HepG2 (cell line): ENCODE measurements at regions not wholly inside any gene's neighbourhood (a gene's known extent, or its start where the extent isn't known, plus 50 kb on each side); places are given as distances from the start of the nearest gene placed in this dataset.

Experiments used
- BHLHE40 ChIP-seq: IDR thresholded peaks from 2 replicates; pipeline ENCODE4 v1.6.1; 2011; ENCODE audit warnings: low read length, improper control_type of control experiment
- EP300 ChIP-seq, 3 experiments: sonication (generic) in 1 of 3; formaldehyde crosslinking in 1 of 3; IDR thresholded peaks; 2 replicates each; pipeline versions ENCODE4 v1.5.1 to v1.6.1; 2011 to 2020; ENCODE audit warnings: low read depth in 2 of 3, low read length in 2 of 3, borderline replicate concordance in 1 of 3, improper control_type of control experiment in 1 of 3, mild to moderate bottlenecking in 1 of 3, missing genetic modification reagents in 1 of 3, moderate library complexity in 1 of 3
- ETV6 ChIP-seq: sonication (generic); formaldehyde crosslinking; conservative IDR thresholded peaks from 2 replicates; pipeline ENCODE4 v1.4.0; 2020; ENCODE audit warnings: missing genetic modification reagents
- POLR2A ChIP-seq, 2 experiments: IDR thresholded peaks; 2 replicates each; pipeline ENCODE4 v1.6.1; 2011; ENCODE audit warnings: low read depth in 2 of 2, low read length in 2 of 2, mild to moderate bottlenecking in 1 of 2, moderate library complexity in 1 of 2; ENCODE audit not compliant: insufficient read depth in 1 of 2
- SETDB1 ChIP-seq: sonication (generic); formaldehyde crosslinking; IDR thresholded peaks from 2 replicates; pipeline ENCODE4 v1.5.1; 2020; ENCODE audit warnings: missing genetic modification reagents, mild to moderate bottlenecking, borderline replicate concordance
- TF ChIP-seq, protein P1 (sequence below): sonication (generic); formaldehyde crosslinking; IDR thresholded peaks from 2 replicates; pipeline ENCODE4 v1.4.0; 2020; ENCODE audit warnings: missing genetic modification reagents
- TF ChIP-seq, protein P2 (sequence below): sonication (generic); formaldehyde crosslinking; IDR thresholded peaks from 2 replicates; pipeline ENCODE4 v1.8.1; 2023; ENCODE audit warnings: mild to moderate bottlenecking, missing genetic modification reagents

DNA sequence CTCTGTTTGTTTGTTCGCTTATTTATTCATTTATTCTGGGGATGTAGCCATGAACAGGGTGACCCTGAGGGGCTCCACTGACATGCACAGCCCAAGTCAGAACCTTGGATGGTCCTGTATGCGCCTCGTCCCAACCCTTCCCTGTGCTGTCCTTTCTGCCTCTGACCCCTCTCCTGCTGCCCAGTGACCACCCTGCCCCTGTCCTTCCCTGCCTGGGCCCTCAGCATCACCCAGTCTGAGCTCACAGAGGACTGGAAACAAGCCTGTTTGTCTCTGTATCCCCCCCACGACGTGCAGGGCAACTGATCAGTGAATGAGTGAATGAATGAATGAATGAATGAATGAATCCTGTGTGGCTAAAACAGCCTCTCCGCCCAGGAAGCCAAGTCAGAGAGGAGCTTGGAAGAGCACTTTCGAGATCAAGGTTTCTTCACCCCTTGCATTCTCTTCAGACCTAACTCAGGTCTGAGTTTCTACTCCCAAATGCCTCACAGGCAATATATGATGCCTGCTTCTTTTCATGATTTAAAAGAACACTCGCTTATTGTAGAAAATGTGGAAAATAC, 157.7 kb downstream of the SMAD6 start:
- no peak for TF ChIP-seq BHLHE40
- TF ChIP-seq, protein P1, sequence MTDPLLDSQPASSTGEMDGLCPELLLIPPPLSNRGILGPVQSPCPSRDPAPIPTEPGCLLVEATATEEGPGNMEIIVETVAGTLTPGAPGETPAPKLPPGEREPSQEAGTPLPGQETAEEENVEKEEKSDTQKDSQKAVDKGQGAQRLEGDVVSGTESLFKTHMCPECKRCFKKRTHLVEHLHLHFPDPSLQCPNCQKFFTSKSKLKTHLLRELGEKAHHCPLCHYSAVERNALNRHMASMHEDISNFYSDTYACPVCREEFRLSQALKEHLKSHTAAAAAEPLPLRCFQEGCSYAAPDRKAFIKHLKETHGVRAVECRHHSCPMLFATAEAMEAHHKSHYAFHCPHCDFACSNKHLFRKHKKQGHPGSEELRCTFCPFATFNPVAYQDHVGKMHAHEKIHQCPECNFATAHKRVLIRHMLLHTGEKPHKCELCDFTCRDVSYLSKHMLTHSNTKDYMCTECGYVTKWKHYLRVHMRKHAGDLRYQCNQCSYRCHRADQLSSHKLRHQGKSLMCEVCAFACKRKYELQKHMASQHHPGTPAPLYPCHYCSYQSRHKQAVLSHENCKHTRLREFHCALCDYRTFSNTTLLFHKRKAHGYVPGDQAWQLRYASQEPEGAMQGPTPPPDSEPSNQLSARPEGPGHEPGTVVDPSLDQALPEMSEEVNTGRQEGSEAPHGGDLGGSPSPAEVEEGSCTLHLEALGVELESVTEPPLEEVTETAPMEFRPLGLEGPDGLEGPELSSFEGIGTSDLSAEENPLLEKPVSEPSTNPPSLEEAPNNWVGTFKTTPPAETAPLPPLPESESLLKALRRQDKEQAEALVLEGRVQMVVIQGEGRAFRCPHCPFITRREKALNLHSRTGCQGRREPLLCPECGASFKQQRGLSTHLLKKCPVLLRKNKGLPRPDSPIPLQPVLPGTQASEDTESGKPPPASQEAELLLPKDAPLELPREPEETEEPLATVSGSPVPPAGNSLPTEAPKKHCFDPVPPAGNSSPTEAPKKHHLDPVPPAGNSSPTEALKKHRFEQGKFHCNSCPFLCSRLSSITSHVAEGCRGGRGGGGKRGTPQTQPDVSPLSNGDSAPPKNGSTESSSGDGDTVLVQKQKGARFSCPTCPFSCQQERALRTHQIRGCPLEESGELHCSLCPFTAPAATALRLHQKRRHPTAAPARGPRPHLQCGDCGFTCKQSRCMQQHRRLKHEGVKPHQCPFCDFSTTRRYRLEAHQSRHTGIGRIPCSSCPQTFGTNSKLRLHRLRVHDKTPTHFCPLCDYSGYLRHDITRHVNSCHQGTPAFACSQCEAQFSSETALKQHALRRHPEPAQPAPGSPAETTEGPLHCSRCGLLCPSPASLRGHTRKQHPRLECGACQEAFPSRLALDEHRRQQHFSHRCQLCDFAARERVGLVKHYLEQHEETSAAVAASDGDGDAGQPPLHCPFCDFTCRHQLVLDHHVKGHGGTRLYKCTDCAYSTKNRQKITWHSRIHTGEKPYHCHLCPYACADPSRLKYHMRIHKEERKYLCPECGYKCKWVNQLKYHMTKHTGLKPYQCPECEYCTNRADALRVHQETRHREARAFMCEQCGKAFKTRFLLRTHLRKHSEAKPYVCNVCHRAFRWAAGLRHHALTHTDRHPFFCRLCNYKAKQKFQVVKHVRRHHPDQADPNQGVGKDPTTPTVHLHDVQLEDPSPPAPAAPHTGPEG (CRISPR knock-in tag), result no peak
- TF ChIP-seq SETDB1, result no peak
- no peak for TF ChIP-seq ETV6 (CRISPR knock-in tag)
- no peak for TF ChIP-seq EP300 (IDR thresholded peaks at IDR 0.05; ENCODE audit: low read depth in 2 of 2, low read length in 2 of 2)
- no peak for TF ChIP-seq EP300 (CRISPR knock-in tag; IDR thresholded peaks at IDR 0.05; ENCODE audit: borderline replicate concordance)
- no peak for TF ChIP-seq POLR2A (IDR thresholded peaks at IDR 0.05; ENCODE audit: insufficient read depth in 1 of 2, low read depth in 2 of 2, low read length in 2 of 2)
- TF ChIP-seq, protein P2, sequence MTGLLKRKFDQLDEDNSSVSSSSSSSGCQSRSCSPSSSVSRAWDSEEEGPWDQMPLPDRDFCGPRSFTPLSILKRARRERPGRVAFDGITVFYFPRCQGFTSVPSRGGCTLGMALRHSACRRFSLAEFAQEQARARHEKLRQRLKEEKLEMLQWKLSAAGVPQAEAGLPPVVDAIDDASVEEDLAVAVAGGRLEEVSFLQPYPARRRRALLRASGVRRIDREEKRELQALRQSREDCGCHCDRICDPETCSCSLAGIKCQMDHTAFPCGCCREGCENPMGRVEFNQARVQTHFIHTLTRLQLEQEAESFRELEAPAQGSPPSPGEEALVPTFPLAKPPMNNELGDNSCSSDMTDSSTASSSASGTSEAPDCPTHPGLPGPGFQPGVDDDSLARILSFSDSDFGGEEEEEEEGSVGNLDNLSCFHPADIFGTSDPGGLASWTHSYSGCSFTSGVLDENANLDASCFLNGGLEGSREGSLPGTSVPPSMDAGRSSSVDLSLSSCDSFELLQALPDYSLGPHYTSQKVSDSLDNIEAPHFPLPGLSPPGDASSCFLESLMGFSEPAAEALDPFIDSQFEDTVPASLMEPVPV (CRISPR knock-in tag), result no peak
